Ascending aorta (tissue), 2 donors: ENCODE measurements at regions not wholly inside any gene's neighbourhood (a gene's known extent, or its start where the extent isn't known, plus 50 kb on each side); places are given as distances from the start of the nearest gene placed in this dataset.

Source experiments
- DNase-seq, 2 donors: peaks; one replicate each; pipeline ENCODE4 v3.0.0-alpha.2; 2019; ENCODE audit warnings: low spot score in 2 of 2
- H3K27ac ChIP-seq, 2 donors: fragments of 200-600 bp; sonication (generic); one replicate each; pipeline ENCODE4 v1.5.1; 2016 to 2017; ENCODE audit warnings: mild to moderate bottlenecking in 1 of 2
- H3K27me3 ChIP-seq: fragments of 200-600 bp; sonication (generic); one replicate; pipeline ENCODE4 v1.5.1; 2017
- H3K36me3 ChIP-seq, 2 donors: fragments of 200-600 bp; sonication (generic); one replicate each; pipeline ENCODE4 v1.5.1; 2016
- H3K4me1 ChIP-seq, 2 donors: fragments of 200-600 bp; sonication (generic); one replicate each; pipeline ENCODE4 v1.5.1; 2016 to 2017; ENCODE audit warnings: mild to moderate bottlenecking in 1 of 2
- H3K4me3 ChIP-seq, 2 donors: fragments of 200-600 bp; sonication (generic); one replicate each; pipeline ENCODE4 v1.5.1; 2016 to 2017; ENCODE audit warnings: mild to moderate bottlenecking in 1 of 2
- H3K9me3 ChIP-seq, 2 donors: fragments of 200-600 bp; sonication (generic); one replicate each; pipeline ENCODE4 v1.5.1; 2016
- intact Hi-C: fragments of 100-400 bp; cut with DNase I; formaldehyde crosslinking; loops from one replicate; pipeline ENCODE4 v1.15.1; 2023
- TF ChIP-seq, protein P1 (sequence below), 3 experiments: fragments of 200-600 bp in 2 of 3; fragments of 450-650 bp in 1 of 3; sonication (generic) in 2 of 3; IDR thresholded peaks; one replicate each; pipeline ENCODE4 v1.5.1; 2016 to 2019; ENCODE audit warnings: antibody characterized with exemption in 3 of 3, mild to moderate bottlenecking in 1 of 3, moderate library complexity in 1 of 3

DNA sequence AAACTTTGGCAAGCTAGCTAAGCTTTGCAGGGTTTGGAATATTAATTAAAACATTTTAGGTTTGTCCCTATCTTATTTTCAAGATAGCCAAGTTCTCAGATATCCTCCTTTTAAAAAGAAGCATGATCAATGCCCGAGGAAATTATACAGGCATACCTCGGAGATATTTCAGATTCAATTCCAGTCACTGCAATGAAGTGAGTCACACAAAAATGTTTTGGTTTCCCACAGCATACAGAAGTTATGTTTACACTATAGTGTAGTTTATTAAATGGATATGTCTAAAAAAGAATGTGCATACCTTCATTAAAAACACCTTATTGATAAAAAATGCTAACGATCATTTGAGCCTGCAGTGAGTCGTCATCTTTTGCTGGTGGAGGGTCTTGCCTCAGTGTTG lies 382.9 kb upstream of the NPVF start:
- intact Hi-C loops: no loop called here

DNA sequence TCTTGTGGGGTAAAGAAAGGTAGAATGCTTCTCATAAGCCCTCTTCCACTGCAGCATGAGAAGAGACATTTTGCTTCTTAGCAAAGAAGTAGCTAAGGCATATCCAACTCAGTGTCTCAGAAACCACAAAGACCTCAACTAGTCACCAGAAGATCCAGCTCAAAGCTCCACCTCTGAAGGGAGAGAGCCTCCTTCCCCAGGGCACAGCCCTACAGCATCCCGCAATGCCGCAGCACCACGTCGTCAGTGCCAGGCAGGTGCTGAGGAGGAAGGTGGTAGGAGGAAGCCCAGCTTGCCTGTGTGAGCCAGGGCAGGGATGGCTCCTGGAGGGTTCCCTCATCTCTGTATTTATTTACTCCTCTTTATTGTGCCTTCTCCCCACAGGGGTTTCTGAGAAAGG lies 385.6 kb upstream of the NPVF start:
- TF ChIP-seq, protein P1, sequence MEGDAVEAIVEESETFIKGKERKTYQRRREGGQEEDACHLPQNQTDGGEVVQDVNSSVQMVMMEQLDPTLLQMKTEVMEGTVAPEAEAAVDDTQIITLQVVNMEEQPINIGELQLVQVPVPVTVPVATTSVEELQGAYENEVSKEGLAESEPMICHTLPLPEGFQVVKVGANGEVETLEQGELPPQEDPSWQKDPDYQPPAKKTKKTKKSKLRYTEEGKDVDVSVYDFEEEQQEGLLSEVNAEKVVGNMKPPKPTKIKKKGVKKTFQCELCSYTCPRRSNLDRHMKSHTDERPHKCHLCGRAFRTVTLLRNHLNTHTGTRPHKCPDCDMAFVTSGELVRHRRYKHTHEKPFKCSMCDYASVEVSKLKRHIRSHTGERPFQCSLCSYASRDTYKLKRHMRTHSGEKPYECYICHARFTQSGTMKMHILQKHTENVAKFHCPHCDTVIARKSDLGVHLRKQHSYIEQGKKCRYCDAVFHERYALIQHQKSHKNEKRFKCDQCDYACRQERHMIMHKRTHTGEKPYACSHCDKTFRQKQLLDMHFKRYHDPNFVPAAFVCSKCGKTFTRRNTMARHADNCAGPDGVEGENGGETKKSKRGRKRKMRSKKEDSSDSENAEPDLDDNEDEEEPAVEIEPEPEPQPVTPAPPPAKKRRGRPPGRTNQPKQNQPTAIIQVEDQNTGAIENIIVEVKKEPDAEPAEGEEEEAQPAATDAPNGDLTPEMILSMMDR (IDR thresholded peaks at IDR 0.05): no peak

More for the DNA sequence above, 382.9 kb upstream of the NPVF start:
- Histone ChIP-seq H3K4me3 (no peak overlapping the region), H3K27ac (no peak overlapping the region), H3K36me3 (no peaks in the 10 kb centered on the region), H3K27me3 (no peaks in the 10 kb centered on the region), H3K4me1 (peaks cover 7 to 19% of the 10 kb centered on the region in 2 donors), H3K9me3 (peaks cover 0 to 12% of the 10 kb centered on the region in 2 donors)
- no peak for DNase-seq
- TF ChIP-seq, protein P1 (IDR thresholded peaks at IDR 0.05): no peak

DNA sequence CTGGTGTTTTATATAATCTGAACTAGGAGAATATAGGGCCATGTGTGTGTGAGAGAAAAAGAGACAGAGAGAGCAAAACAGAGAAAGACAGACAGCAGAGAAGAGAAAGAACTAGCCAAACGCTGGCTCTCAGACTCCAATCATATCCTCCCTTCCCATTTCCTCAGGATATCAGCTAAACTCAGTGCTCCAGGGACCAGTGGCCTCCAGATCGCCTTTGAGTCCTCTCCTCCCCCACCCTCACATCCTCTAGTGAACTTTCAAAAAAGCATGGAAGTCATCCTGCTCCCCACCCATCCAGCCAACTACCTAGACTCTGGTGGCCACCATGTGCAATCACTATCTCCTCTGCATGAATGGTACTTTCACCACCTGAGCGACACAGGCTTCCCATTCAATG lies 386.1 kb upstream of the NPVF start:
- Histone ChIP-seq H3K4me1 (peaks cover 15 to 34% of the 10 kb centered on the region in 2 donors), H3K4me3 (no peak overlapping the region), H3K36me3 (no peaks in the 10 kb centered on the region), H3K27ac (peak overlapping the region; percentile 54 to 69), H3K27me3 (no peaks in the 10 kb centered on the region), H3K9me3 (peaks cover 0 to 12% of the 10 kb centered on the region in 2 donors)
- TF ChIP-seq, protein P1 (IDR thresholded peaks at IDR 0.05): no peak
- intact Hi-C loops: no loop called here
- DNase-seq: no peak

More for the DNA sequence above, 385.6 kb upstream of the NPVF start:
- DNase-seq: no peak
- H3K9me3 ChIP-seq: peaks cover 0 to 12% of the 10 kb centered on the region in 2 donors
- peaks cover 15 to 30% of the 10 kb centered on the region in 2 donors for H3K4me1 ChIP-seq
- peak overlapping the region in 1 of 2 donors; percentile 69 for H3K27ac ChIP-seq
- H3K4me3 ChIP-seq: no peak overlapping the region
- no peaks in the 10 kb centered on the region for H3K36me3 ChIP-seq
- H3K27me3 ChIP-seq: no peaks in the 10 kb centered on the region
- intact Hi-C loops: no loop called here

DNA sequence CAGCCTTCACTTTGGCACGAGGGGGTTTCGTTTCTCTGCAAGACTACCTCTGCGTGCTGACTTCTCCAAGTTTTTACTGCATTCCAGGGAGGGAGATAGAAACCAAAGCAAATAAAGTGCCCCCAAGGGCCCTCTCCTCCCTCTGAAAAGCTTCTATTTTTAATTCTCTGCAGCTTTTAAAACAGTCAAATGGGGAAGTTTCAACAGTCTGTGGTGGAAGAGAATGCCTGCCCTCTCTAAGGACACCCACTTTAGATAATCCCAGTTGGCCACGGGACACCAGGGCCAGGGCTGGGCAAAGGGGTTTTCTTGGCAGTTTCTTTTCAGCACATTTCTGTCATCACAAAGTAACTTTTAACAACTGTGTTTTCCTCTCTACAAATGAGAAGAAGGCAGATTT lies 386.7 kb upstream of the NPVF start:
- intact Hi-C loops: loop anchor here (5.0 kb wide), 1 partner anchor 237 kb away; no protein-coding TSS in a partner anchor
- H3K36me3 ChIP-seq: no peaks in the 10 kb centered on the region
- H3K9me3 ChIP-seq: peaks cover 0 to 12% of the 10 kb centered on the region in 2 donors
- no peak for DNase-seq
- H3K27ac ChIP-seq: peak overlapping the region; percentile 54 to 69
- H3K4me3 ChIP-seq: peak overlapping the region in 1 of 2 donors; percentile 21
- no peaks in the 10 kb centered on the region for H3K27me3 ChIP-seq
- TF ChIP-seq, protein P1 (IDR thresholded peaks at IDR 0.05): no peak
- H3K4me1 ChIP-seq: peaks cover 16 to 37% of the 10 kb centered on the region in 2 donors

DNA sequence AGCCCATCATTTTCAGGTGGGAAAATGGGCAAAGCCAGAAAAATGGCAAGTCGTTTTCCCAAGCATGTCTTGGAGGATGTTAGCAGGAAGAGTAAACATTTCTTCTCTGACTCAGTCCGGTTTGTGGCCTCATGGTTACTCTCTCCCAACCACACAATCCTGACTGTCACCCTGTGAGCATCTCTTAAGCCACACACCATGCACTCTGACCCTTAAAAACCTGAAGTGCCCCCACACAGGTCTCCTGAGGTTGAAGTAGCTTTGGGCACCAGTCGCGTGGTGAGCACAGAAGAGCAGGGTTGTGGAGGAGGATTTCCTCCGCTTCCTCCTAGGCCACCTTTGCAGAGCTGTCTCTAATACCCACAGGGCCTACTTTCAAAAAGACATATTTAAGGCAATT lies 387.3 kb upstream of the NPVF start:
- no peak for DNase-seq
- H3K4me1 ChIP-seq: peaks cover 19 to 40% of the 10 kb centered on the region in 2 donors
- TF ChIP-seq, protein P1 (IDR thresholded peaks at IDR 0.05): no peak
- intact Hi-C loops: loop anchor here (5.0 kb wide), 1 partner anchor 237 kb away; no protein-coding TSS in a partner anchor
- H3K4me3 ChIP-seq: no peak overlapping the region
- H3K27me3 ChIP-seq: no peaks in the 10 kb centered on the region
- no peaks in the 10 kb centered on the region for H3K36me3 ChIP-seq
- peaks cover 0 to 12% of the 10 kb centered on the region in 2 donors for H3K9me3 ChIP-seq
- H3K27ac ChIP-seq: peak overlapping the region; percentile 54 to 69
